Stimulated activated CD8-positive, alpha-beta memory T cell treated with anti-CD3 and anti-CD28 coated beads, Interleukin-15, amount 100 ng/mL, for 4 hours (primary cell): ENCODE measurements at regions not wholly inside any gene's neighbourhood (a gene's known extent, or its start where the extent isn't known, plus 50 kb on each side); places are given as distances from the start of the nearest gene placed in this dataset.

Experiments
- DNase-seq, 2 donors: peaks; one replicate each; pipeline ENCODE4 v3.0.0-alpha.2; 2020; ENCODE audit warnings: low read depth in 2 of 2

DNA sequence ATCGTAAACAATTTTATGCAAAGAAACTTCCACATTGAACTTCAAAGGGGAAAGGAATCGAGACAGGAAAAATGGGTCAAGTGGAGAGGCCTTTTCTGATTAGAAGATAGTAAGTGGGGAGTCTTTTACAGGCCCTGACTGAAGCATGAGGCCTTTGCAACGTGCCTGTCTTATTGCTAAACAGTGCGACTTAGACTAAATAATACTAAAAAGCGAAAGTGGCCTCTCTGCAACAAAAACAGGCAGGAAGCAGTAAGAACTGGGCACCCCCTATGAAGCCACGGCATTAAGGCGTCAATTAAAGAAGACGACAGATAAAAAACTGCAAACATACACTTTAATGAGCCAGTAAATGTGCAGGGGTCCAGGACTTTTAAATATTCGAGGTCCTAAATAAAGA is 283.4 kb upstream of the GRIP1 start:
- no peak for DNase-seq

DNA sequence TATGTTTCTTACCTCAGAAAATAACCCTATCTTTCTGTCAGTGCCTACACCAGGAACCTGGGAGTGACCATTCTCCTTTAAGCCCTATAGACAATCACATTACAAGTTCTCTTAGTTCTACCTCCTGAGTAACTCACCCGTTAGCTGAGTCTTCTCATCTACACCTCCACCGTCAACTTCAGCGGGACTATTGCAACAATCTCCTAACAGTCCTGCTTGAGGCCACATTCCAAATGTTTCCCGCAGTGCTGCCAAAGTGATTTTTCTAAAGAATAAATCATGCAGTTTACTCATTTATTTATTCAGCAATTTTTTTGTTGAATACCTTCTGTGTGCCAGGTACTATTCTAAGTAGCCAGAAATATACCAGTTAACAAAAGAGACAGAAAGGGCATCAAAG is 285.0 kb upstream of the GRIP1 start:
- DNase-seq = no peak

DNA sequence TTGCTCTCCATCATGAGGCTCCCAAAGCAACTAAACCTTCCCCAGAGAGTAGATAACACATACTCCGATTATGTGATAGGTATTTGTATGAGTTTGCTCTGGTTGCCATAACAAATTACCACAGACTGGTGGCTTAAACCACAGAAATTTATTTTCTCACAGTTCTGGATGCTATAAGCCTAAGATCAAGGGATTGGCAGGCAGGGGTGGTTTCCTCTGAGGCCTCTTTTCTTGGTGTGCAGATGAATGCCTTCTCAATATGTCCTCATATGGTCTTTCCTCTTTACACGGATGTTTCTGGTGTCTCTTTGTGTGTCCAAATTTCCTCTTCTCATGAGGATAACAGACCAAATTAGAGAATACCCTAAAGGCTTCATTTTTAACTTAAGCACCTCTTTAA is 285.8 kb upstream of the GRIP1 start:
- peak in 1 of 2 donors; percentile 4 for DNase-seq

DNA sequence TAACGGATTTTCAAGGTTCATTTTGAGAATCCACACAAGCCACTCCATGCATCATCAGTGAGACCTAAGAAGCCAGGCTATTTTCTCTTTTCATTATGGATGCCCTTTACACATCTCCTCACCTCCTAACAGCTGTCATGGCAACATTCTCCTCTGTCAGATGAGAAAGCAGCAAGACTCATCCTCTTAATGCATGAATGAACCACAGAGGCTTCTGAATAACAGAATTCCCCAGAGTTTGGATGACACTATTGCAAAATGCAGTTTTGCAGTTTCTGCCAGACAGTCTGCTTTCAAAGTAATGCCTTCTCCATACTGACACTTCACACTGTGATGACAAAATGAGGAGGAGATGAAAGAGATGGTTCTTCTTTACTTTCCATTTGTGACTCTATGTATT is 286.7 kb upstream of the GRIP1 start:
- no peak for DNase-seq

DNA sequence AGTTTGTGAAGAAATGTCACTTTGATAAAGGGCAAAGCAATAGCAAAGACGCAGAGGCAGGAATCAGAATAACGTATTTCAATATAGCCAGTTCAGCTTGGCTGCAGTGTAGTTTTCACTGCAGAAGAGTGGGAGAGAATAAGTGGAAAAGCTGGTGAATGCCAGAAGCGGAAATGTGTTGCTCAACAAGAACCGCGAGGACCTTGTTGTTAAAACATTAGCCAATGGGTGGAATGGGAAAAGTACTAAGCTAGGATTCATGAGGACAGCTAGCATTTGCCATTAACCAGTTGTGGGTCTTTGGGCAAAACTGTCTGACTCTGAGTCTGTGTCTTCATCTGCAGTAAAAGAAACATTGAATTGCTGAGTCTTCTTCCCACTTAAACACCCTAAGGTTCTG is 292.9 kb upstream of the GRIP1 start:
- DNase-seq = no peak

DNA sequence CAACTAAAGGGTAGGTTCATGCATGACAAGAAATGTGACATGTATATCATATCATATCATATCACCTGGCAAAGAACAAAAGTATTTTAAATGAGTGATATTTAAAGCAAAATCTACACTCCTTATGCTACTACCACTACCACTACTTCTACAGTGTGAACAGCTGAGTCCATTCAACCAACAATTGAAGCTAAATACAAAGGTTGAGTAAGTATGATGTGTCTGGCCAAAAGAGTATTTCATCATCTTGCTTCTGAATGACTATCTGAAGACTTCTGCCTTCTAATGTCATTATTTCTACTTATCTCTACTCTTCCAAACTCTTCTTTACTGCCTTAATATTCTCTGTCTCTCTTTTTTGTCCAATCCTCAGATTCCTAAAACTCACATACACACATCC is 292.6 kb upstream of the CAND1 start:
- DNase-seq = no peak

DNA sequence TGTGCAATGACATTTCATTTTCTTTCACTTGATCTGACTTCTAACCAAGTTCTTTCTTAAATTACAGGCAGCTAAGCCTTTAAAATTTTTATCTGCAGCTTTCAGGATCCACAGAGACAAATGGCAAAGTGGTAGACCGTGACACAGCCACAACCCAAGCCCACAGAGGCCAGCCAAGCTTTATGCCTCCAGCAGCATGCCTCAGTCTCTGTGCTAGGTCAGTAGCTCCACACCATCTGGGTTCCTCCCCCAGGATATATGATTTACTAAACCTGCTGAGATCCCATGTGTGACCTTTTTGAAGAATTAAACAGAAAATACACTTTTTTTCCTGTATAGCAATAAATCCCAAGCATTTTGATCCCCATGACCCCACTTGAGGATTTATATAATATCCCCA is 290.4 kb upstream of the CAND1 start:
- no peak for DNase-seq

DNA sequence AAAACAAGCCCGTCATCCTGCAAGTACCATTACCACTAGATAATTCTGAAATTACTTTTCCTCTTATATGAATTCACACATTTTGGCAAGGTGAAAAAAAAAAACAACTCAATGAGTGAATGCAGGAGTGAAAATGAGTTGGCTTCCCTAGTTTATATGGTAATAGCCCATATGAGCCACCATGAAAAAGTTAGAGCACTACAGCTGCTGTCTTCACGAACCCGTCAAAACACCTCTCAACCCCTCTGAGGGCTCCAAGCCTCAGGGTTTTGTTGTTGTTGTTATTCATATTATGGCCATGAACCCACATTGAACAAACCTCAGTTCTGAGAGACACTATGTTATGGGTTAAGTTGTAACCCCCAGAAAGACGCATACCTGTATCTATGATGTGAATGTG is 289.9 kb upstream of the CAND1 start:
- DNase-seq = no peak

DNA sequence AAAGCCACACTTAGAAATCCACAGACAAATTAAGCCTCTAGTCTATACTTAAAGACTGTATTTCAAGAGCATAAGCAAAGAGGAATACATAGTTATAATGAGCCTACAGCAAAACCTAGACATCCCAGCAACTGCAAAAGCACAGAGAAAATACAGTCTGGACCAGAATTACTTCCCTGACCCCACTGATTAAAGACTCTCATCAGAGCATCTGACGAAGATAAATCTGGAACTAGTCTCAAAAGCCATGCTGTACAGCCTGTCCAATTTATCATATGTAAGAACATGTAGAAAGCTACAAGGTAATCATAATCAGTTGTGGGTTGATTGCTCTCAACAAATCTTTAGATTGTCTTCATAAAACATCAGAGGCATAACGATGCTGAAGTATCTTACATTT is 285.1 kb upstream of the CAND1 start:
- no peak for DNase-seq

DNA sequence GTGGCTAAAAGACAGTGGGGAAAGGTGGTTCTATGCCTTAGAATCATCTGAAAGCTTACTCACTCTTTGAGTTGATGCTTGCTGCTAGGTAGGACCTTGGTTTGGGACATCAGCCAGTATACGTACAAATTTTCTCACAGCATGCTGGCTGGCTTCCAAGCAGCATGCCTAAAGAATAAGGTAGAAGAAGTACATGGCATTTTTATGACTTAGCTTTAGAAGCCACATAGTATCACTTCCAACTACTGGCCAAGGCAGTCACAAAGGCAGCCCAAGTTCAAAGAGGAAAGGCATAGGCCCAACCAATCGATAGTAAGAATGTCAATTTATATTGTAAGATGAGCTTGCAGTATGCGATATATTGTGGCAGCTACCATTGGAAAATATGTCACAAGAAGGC is 284.2 kb upstream of the CAND1 start:
- no peak for DNase-seq

DNA sequence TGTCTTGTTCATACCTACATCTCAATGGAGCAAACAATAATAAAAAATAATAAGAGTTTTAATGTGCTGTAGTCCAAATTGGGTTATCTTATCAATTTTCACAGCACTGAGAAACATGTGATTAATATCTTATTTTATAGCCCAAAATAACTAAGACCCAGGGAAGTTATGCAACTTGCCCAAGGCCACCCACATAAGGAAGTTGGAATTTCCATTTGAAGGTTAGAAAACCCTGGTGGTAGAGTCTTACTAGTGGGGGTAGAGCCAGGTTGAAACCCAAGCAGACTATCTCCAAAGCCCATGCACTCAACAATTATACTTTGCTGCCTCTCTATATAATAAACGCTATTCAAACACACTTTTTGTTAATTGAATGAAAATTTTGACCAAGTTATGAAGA is 270.0 kb upstream of the CAND1 start:
- no peak for DNase-seq

DNA sequence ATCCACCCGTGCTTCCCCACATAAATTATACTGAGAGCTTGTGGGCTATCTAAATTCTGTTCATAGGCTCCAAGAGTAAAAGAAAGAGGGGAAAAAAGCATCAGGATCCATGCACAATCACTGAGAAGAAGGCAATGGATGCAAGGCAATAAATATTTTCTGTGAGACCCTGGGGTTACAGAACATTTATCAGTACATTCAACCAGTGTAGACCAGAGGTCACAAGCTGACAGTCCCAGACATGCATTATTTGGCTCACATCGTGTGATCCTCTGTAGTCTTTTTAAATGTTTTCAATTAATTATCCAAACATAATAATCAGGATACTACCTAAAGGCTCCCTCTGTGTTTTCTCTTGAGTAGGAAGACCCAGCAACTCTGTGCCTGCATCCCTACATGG is 267.9 kb upstream of the CAND1 start:
- DNase-seq = no peak

DNA sequence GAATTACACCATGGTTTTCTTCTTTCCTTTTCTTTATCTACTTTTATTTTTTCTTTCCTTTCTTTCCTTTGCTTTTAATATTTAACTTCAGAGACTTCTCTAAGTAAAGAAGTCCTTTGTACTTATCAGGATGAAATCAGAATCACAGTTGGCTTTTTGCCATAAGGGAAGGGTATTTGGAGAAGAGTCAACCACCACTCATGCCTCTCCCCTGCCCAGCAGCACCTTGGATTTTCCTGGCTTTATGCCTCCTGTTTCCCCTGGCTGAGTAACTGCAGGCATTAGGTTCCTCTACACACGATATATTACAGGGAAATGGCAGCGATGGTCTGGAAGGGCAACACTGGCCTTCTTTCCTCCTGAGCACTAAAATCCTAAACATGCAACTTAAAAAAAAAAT is 266.4 kb upstream of the CAND1 start:
- DNase-seq = no peak

DNA sequence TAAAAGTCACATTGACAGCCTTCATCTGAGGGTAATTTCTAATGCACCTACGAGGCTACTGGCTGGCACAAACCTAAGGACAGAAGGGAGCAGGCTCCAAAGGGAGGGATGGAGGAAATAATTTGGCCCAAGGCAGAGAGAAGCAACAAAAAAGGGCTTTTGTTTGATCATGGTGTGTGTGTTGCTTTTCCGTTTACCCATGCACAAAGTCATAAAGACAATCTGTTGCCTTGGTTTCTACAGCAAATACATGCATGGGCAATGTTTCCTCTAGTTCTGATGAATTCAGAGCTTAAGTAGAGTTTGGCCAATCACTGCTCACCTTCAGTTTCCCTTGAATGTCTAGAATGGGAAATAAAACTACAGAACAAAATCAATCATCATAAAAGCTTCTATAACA is 262.5 kb upstream of the CAND1 start:
- DNase-seq = no peak

DNA sequence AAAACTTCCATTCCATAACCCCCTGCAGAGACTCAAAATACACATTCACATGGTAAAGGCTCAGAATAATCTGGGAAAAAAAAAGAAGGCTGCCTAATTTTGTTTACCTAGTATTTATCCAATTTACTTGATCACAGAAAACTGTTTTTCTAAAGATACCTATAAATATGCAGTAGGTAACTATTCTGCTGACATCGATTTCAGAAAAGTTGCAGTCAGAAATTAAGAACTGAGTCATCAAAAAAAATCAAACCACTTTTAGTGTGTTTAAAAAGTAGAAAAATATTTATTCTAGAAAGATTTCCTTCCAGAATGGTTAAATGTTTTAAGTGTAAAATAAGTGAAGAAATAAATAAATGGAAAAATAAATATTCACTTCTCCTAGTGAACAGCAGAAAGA is 254.5 kb upstream of the CAND1 start:
- DNase-seq = no peak

DNA sequence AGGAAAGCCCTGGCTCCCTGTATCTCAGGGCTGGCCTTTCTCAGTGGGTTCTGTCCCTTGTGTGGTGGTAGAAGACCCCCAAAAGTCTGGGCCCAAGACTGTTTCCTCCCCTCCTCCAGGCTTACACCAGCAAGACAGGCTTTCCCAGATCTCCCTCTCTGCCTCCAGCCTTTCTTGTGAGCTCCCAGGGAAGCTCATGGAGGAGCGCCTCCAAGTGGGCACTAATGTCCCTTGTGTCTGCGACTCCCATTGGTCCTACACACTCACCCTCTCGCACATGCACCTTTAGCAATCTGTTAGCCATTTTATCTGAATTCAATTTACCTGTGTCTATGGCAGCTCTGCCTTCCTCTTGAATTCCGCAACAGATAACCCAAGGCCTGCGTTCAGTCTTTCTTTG is 251.1 kb upstream of the CAND1 start:
- no peak for DNase-seq

DNA sequence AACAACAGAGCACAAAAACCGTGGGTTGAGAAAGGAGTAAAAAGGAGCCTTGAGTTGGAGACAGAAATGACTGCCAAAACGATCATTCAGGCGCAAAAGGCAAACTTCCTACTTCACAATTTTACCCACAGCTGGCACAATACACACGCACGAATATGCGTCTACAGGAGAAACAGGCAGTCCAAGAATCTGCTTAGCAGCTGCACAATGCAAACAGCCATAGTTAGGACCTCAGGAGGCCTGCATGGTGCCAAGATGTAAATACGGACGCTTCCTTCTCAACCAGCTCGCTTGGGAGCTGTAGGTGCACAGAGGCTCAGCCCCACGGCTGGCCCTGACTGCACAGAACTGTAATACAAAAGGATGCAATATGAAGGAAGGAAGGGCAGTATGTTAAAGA is 250.1 kb upstream of the CAND1 start:
- no peak for DNase-seq

DNA sequence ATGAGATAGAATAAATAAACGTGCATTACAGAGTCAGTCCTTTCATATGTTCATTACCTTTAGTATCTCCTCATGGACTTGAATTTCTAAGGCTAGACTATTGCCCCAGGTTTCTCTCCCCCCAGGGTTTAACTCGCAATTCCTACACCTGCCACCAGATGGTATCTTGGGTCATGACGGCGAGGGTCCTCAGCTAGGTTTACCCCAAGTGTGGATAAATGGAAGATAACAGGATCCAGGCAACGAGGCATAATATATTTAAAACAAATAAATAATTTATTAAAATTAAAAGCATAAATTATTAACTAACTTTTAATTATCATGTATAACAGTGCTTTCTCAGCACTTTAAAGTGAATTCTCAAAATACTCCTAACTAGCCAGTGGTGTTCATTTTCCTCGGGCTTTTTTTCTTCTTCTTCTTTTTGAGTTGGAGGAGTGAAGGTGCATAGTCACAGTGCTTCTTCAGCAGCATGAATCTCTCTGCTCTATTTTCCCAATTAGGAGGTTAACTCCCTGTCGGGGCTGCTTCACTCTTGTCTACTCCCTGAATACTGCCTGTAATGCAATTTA is 243.5 kb upstream of the CAND1 start:
- DNase-seq = peak in 1 of 2 donors; percentile 19

DNA sequence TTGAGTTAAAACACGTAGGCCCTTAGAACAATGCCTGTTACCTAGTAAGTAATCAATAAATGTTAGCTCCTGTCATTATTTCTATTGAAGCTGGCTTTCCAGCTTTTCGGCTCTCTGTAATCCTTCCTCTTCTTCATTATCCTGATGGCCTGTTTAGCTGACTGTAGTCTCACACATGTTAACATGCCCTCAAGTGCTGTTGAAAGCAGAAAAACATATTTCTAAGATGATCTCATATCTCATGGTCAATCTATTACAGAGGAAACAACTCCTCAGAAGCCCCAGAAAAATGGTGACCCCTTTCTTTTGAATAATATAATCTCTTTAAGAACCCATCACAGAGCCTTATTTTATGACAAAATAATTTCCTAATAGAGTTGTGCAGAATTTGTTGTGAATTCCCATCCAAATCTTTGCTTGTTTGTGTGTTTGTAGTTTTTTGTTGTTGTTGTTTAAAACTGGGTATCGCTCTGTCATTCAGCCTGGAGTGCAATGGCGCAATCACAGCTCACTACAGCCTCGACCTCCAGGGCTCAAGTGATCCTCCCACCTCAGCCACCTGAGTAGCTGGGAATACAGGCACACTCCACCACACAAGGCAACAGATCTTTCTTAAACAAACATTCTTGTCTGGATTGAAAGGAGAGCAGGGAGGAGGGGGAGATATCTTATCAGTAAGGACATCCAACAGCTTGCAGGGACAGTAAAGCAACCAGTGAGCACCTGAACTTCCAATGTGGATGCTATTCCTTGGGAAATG is 242.5 kb upstream of the CAND1 start:
- DNase-seq = no peak

DNA sequence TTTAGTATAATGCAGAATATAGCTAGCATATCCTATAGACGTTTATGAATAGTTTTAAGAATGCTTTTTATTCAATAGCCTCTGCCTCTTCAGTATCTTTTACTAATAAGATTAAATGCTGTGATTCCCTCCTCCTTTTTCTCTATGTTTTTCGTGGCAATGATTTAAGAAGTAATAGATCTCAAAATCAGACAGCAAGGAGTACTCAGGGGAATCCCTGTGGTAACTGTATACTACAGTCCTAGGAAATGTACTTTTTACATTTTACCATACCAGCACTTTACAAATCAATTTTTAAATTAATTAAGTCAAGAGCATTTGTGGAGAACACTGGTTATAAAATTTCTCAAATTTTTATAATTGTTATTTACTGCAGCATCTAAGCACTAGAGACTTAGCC is 240.6 kb upstream of the CAND1 start:
- DNase-seq = no peak

DNA sequence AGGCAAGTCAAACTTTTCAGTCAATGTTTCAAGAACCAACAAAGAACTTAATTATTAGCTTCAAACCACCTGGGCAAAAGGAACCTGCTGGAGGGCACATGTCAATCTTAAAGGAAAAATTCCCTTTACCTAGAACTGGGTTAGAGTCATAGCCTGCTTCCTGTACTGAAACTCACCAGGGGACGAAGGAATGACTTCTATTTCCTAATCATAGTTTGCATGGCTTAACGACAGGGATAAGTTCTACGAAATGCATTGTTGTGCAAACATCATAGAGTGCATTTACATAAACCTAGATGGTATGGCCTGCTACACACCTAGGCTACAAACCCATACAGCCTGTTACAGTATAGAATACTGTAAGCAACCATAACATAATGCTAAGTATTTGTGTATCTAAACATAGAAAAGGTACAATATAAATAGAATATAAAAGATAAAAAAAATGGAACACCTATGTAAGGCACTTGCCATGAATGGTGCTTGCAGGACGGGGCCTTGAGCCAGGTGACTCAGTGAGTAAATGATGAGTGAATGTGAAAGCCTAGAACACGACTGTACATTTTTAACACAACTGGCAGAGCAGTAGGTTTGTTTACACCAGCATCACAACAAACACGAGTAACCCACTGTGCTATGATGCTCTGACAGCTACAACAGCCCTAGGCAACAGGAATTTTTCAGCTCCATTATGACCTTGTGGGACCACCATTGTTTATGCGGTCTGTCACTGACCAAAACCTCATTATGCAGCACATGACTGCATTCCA is 234.9 kb upstream of the CAND1 start:
- no peak for DNase-seq

DNA sequence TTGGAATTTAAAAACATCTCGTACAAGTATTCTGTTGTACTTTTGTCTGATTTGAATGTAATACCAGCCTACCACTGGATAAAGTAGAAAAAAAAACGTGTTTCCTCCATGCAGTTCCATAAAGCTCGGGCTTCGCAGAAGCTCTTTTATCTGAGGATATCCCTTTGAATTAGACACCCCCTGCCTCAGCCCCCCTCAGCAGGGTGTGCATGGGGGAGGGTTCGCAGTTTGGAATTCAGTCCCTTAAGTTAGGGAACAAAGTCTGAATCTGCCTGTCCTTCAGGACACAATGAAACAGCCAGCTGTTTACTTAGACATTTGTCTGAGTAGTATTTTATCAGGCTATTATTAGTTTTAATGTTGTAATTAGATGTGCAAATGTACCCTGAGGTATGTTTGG is 234.0 kb upstream of the CAND1 start:
- no peak for DNase-seq

DNA sequence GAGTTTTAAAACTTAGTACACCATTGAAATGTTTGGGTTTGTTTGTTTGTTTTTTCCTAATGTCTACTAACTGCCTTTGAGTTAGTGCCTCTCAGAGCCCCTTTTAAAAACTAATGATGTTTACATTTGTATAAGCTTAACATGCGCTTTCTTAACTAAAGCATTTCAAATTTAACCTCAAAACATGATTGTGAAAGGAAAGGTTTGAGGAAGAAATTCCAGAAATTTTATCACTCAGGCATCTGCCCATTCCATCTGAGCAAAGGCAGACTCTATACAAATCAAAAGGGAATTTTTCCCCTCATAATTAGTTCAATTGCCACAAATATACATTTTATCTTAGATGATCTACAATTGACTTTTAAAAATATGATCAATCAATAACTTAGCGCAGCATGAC is 230.7 kb upstream of the CAND1 start:
- DNase-seq = no peak
